ENCODE measurements at regions not wholly inside any gene's neighbourhood (a gene's known extent, or its start where the extent isn't known, plus 50 kb on each side); places are given as distances from the start of the nearest gene placed in this dataset.

DNA sequence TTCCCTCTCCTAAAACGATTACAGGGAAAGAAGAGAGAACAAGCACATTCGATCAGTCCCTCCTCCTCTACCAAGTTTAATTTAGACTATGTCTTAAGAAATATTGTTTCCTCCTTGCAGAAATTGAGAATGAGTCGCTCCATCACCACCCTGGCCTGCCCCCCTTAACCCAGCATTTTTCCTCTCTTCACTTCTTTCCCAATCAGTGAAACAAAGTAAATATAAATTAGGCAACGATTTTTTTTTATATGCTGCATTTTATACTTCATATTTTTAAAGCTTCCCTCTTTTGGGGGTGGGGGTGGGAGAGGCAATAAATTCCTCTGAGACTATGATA lies 300.0 kb downstream of the SPRY2 start:
- Histone ChIP-seq H2BK12ac (ENCODE audit: low read length) (no peak overlapping the region), H2BK15ac (ENCODE audit: low read length) (no peak overlapping the region), H3K27me3 (ENCODE audit: control insufficient read depth in 3 of 3, insufficient read depth in 3 of 3, low read depth in 1 of 3, low read length in 3 of 3) (no peaks in the 10 kb centered on the region), H2AFZ (ENCODE audit: low read length) (no peak overlapping the region), H3K27ac (replicated peaks; ENCODE audit: low read length) (no peak overlapping the region), H2AK5ac (ENCODE audit: low read depth, low read length) (no peak overlapping the region), H3K36me3 (replicated peaks in 1 of 2; ENCODE audit: control insufficient read depth in 2 of 2, insufficient read depth in 2 of 2, low read length in 2 of 2) (no peaks in the 10 kb centered on the region), H3K4me1 (ENCODE audit: control insufficient read depth in 2 of 2, insufficient read depth in 1 of 2, low read depth in 1 of 2, low read length in 2 of 2) (peaks cover 0 to 9% of the 10 kb centered on the region in 2 donors), H3K9me3 (replicated peaks in 1 of 2; ENCODE audit: control insufficient read depth in 2 of 2, insufficient read depth in 1 of 2, low read depth in 1 of 2, low read length in 2 of 2) (peaks cover 0 to 2% of the 10 kb centered on the region in 2 donors), H3K79me1 (ENCODE audit: low read depth, low read length) (no peaks in the 10 kb centered on the region), H3K23ac (ENCODE audit: low read depth, low read length, poor library complexity) (no peak overlapping the region), H2BK5ac (ENCODE audit: low read length) (no peak overlapping the region), H3K4ac (ENCODE audit: low read length) (no peak overlapping the region), H4K91ac (ENCODE audit: low read depth, low read length, poor library complexity) (no peak overlapping the region), H2BK120ac (ENCODE audit: low read depth, low read length) (no peak overlapping the region), H3K14ac (ENCODE audit: low read length) (no peak overlapping the region), H3K4me3 (ENCODE audit: low read length in 2 of 2) (no peak overlapping the region), H3K9ac (ENCODE audit: low read depth, low read length, poor library complexity) (no peak overlapping the region), H3K4me2 (ENCODE audit: insufficient read depth, low read length, poor library complexity, severe bottlenecking) (no peak overlapping the region), H4K8ac (ENCODE audit: low read depth, low read length) (no peak overlapping the region), H3K18ac (ENCODE audit: low read length) (no peak overlapping the region)
- no CpG with 5 or more reads among the region's 4 CpGs for WGBS, 2 donors (ENCODE audit: extremely low coverage in 2 of 2, insufficient read length in 2 of 2, insufficient replicate concordance in 1 of 2)
- DNase-seq (ENCODE audit: low spot score) = no peak

GRCh38 chr13:80040196-80040980 lies 300.5 kb downstream of the SPRY2 start:
- H3K9ac ChIP-seq (ENCODE audit: low read depth, low read length, poor library complexity) = no peak overlapping the region
- no peak overlapping the region for H2BK12ac ChIP-seq (ENCODE audit: low read length)
- no peak for DNase-seq (ENCODE audit: low spot score)
- no peak overlapping the region for H3K4ac ChIP-seq (ENCODE audit: low read length)
- peaks cover 0 to 2% of the 10 kb centered on the region in 2 donors for H3K9me3 ChIP-seq (replicated peaks in 1 of 2; ENCODE audit: control insufficient read depth in 2 of 2, insufficient read depth in 1 of 2, low read depth in 1 of 2, low read length in 2 of 2)
- WGBS, 2 donors (ENCODE audit: extremely low coverage in 2 of 2, insufficient read length in 2 of 2, insufficient replicate concordance in 1 of 2) = no CpG with 5 or more reads among the region's 4 CpGs
- H4K8ac ChIP-seq (ENCODE audit: low read depth, low read length) = no peak overlapping the region
- no peak overlapping the region for H2BK5ac ChIP-seq (ENCODE audit: low read length)
- H3K14ac ChIP-seq (ENCODE audit: low read length) = no peak overlapping the region
- no peak overlapping the region for H2BK120ac ChIP-seq (ENCODE audit: low read depth, low read length)
- no peak overlapping the region for H2AFZ ChIP-seq (ENCODE audit: low read length)
- H2AK5ac ChIP-seq (ENCODE audit: low read depth, low read length) = no peak overlapping the region
- no peak overlapping the region for H3K27ac ChIP-seq (replicated peaks; ENCODE audit: low read length)
- no peak overlapping the region for H4K91ac ChIP-seq (ENCODE audit: low read depth, low read length, poor library complexity)
- no peak overlapping the region for H3K4me3 ChIP-seq (ENCODE audit: low read length in 2 of 2)
- H3K4me1 ChIP-seq (ENCODE audit: control insufficient read depth in 2 of 2, insufficient read depth in 1 of 2, low read depth in 1 of 2, low read length in 2 of 2) = peaks cover 0 to 9% of the 10 kb centered on the region in 2 donors
- no peaks in the 10 kb centered on the region for H3K36me3 ChIP-seq (replicated peaks in 1 of 2; ENCODE audit: control insufficient read depth in 2 of 2, insufficient read depth in 2 of 2, low read length in 2 of 2)
- H3K23ac ChIP-seq (ENCODE audit: low read depth, low read length, poor library complexity) = no peak overlapping the region
- no peak overlapping the region for H3K4me2 ChIP-seq (ENCODE audit: insufficient read depth, low read length, poor library complexity, severe bottlenecking)
- no peaks in the 10 kb centered on the region for H3K79me1 ChIP-seq (ENCODE audit: low read depth, low read length)
- no peak overlapping the region for H2BK15ac ChIP-seq (ENCODE audit: low read length)
- H3K18ac ChIP-seq (ENCODE audit: low read length) = no peak overlapping the region
- no peaks in the 10 kb centered on the region for H3K27me3 ChIP-seq (ENCODE audit: control insufficient read depth in 3 of 3, insufficient read depth in 3 of 3, low read depth in 1 of 3, low read length in 3 of 3)

- Histone ChIP-seq H3K23ac (ENCODE audit: low read depth, low read length, poor library complexity) (no peak overlapping the region), H3K14ac (ENCODE audit: low read length) (no peak overlapping the region), H4K8ac (ENCODE audit: low read depth, low read length) (no peak overlapping the region), H3K36me3 (replicated peaks in 1 of 2; ENCODE audit: control insufficient read depth in 2 of 2, insufficient read depth in 2 of 2, low read length in 2 of 2) (no peaks in the 10 kb centered on the region), H3K27me3 (ENCODE audit: control insufficient read depth in 3 of 3, insufficient read depth in 3 of 3, low read depth in 1 of 3, low read length in 3 of 3) (no peaks in the 10 kb centered on the region), H3K9ac (ENCODE audit: low read depth, low read length, poor library complexity) (no peak overlapping the region), H4K91ac (ENCODE audit: low read depth, low read length, poor library complexity) (no peak overlapping the region), H2BK120ac (ENCODE audit: low read depth, low read length) (no peak overlapping the region), H3K4ac (ENCODE audit: low read length) (no peak overlapping the region), H3K79me1 (ENCODE audit: low read depth, low read length) (no peaks in the 10 kb centered on the region), H3K4me1 (ENCODE audit: control insufficient read depth in 2 of 2, insufficient read depth in 1 of 2, low read depth in 1 of 2, low read length in 2 of 2) (peaks cover 0 to 9% of the 10 kb centered on the region in 2 donors), H3K27ac (replicated peaks; ENCODE audit: low read length) (no peak overlapping the region), H2BK5ac (ENCODE audit: low read length) (no peak overlapping the region), H3K4me2 (ENCODE audit: insufficient read depth, low read length, poor library complexity, severe bottlenecking) (no peak overlapping the region), H3K18ac (ENCODE audit: low read length) (no peak overlapping the region), H2AFZ (ENCODE audit: low read length) (no peak overlapping the region), H3K4me3 (ENCODE audit: low read length in 2 of 2) (no peak overlapping the region), H2AK5ac (ENCODE audit: low read depth, low read length) (no peak overlapping the region), H2BK12ac (ENCODE audit: low read length) (no peak overlapping the region), H3K9me3 (replicated peaks in 1 of 2; ENCODE audit: control insufficient read depth in 2 of 2, insufficient read depth in 1 of 2, low read depth in 1 of 2, low read length in 2 of 2) (peaks cover 0 to 2% of the 10 kb centered on the region in 2 donors), H2BK15ac (ENCODE audit: low read length) (no peak overlapping the region)
- no CpG with 5 or more reads among the region's 1 CpG for WGBS, 2 donors (ENCODE audit: extremely low coverage in 2 of 2, insufficient read length in 2 of 2, insufficient replicate concordance in 1 of 2)
- no peak for DNase-seq (ENCODE audit: low spot score)
These were observed 301.9 kb downstream of the SPRY2 start for GRCh38 chr13:80039000-80039399.

- Histone ChIP-seq H3K36me3 (replicated peaks in 1 of 2; ENCODE audit: control insufficient read depth in 2 of 2, insufficient read depth in 2 of 2, low read length in 2 of 2) (no peaks in the 10 kb centered on the region), H3K79me1 (ENCODE audit: low read depth, low read length) (no peaks in the 10 kb centered on the region), H2AFZ (ENCODE audit: low read length) (peak overlapping the region; percentile 14), H2BK120ac (ENCODE audit: low read depth, low read length) (no peak overlapping the region), H3K4ac (ENCODE audit: low read length) (no peak overlapping the region), H2AK5ac (ENCODE audit: low read depth, low read length) (no peak overlapping the region), H2BK12ac (ENCODE audit: low read length) (no peak overlapping the region), H3K14ac (ENCODE audit: low read length) (no peak overlapping the region), H3K4me3 (ENCODE audit: low read length in 2 of 2) (no peak overlapping the region), H3K27me3 (ENCODE audit: control insufficient read depth in 3 of 3, insufficient read depth in 3 of 3, low read depth in 1 of 3, low read length in 3 of 3) (no peaks in the 10 kb centered on the region), H2BK5ac (ENCODE audit: low read length) (no peak overlapping the region), H3K23ac (ENCODE audit: low read depth, low read length, poor library complexity) (no peak overlapping the region), H3K4me1 (ENCODE audit: control insufficient read depth in 2 of 2, insufficient read depth in 1 of 2, low read depth in 1 of 2, low read length in 2 of 2) (peaks cover 0 to 9% of the 10 kb centered on the region in 2 donors), H2BK15ac (ENCODE audit: low read length) (no peak overlapping the region), H3K4me2 (ENCODE audit: insufficient read depth, low read length, poor library complexity, severe bottlenecking) (no peak overlapping the region), H3K9ac (ENCODE audit: low read depth, low read length, poor library complexity) (no peak overlapping the region), H4K8ac (ENCODE audit: low read depth, low read length) (no peak overlapping the region), H3K18ac (ENCODE audit: low read length) (no peak overlapping the region), H3K27ac (replicated peaks; ENCODE audit: low read length) (no peak overlapping the region), H3K9me3 (replicated peaks in 1 of 2; ENCODE audit: control insufficient read depth in 2 of 2, insufficient read depth in 1 of 2, low read depth in 1 of 2, low read length in 2 of 2) (peaks cover 0 to 2% of the 10 kb centered on the region in 2 donors), H4K91ac (ENCODE audit: low read depth, low read length, poor library complexity) (no peak overlapping the region)
- no peak for DNase-seq (ENCODE audit: low spot score)
These were observed 302.6 kb downstream of the SPRY2 start for GRCh38 chr13:80038371-80038770.

All from neuronal stem cell (in vitro differentiated cells).